ENCODE measurements at regions not wholly inside any gene's neighbourhood (a gene's known extent, or its start where the extent isn't known, plus 50 kb on each side); places are given as distances from the start of the nearest gene placed in this dataset.

GRCh38 chr11:23502389-23502788 is 642.1 kb upstream of the CCDC179 start:
- no peaks in the 10 kb centered on the region for H3K27me3 Mint-ChIP-seq (ENCODE audit: low read depth)
- no peak overlapping the region for H3K4me3 Mint-ChIP-seq
- ATAC-seq (replicated peaks in 1 of 2), result no peak
- H3K27ac Mint-ChIP-seq, result no peak overlapping the region
- H3K9me3 Mint-ChIP-seq, result peaks cover 2% of the 10 kb centered on the region in 2 donors
- H3K36me3 Mint-ChIP-seq (ENCODE audit: insufficient read depth in 2 of 2), result no peaks in the 10 kb centered on the region
- H3K4me1 Mint-ChIP-seq (ENCODE audit: low read depth), result no peaks in the 10 kb centered on the region
- DNase-seq, result no peak

DNA sequence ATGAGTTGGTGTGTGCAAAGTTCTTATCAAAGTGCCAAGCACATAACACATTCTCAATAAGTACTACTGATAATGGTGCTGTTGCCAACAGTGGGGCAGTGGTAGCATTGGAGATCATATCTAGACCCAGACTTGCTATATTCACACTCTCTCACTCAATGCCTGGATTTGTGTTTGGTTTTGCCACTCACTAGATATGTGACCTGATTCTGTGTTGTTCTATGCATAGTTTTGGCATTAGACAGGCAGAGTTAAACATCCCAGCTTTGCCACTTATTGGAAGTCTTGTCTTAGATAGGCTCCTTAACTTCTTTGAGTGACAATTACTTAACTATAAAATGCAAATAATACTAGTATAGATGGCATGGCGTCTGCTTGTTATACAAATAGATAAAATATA is 642.6 kb upstream of the CCDC179 start:
- no peaks in the 10 kb centered on the region for H3K36me3 Mint-ChIP-seq (ENCODE audit: insufficient read depth in 2 of 2)
- ATAC-seq (replicated peaks in 1 of 2) (no peak), DNase-seq (no peak)
- no peaks in the 10 kb centered on the region for H3K27me3 Mint-ChIP-seq (ENCODE audit: low read depth)
- no peak overlapping the region for H3K27ac Mint-ChIP-seq
- H3K4me3 Mint-ChIP-seq, result no peak overlapping the region
- H3K4me1 Mint-ChIP-seq (ENCODE audit: low read depth), result no peaks in the 10 kb centered on the region
- H3K9me3 Mint-ChIP-seq, result peaks cover 2% of the 10 kb centered on the region in 2 donors

DNA sequence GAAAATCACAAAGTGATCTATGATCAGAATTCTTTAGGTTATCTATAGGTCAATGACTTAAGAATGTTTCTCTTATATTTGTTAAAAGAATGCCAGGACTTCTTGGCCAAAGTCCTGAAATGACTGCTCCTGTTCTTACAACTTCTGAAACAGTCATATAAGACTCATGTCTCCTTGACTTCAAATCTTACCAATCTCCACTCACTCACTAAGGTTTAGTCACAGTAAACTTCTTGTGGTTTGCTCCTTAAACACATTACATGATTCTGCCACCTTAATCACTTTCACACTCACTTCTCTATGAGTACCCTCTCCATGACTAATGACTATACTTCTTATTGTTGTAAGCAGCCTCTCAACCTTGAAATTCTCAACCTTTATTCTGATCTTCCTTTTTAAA is 648.7 kb upstream of the CCDC179 start:
- ATAC-seq (replicated peaks in 1 of 2) (peak; percentile 60 to 81), DNase-seq (no peak)
- Mint-ChIP-seq H3K27ac (no peak overlapping the region), H3K9me3 (peaks cover 2 to 3% of the 10 kb centered on the region in 2 donors), H3K4me3 (no peak overlapping the region), H3K36me3 (ENCODE audit: insufficient read depth in 2 of 2) (no peaks in the 10 kb centered on the region), H3K4me1 (ENCODE audit: low read depth) (no peaks in the 10 kb centered on the region), H3K27me3 (ENCODE audit: low read depth) (no peaks in the 10 kb centered on the region)

DNA sequence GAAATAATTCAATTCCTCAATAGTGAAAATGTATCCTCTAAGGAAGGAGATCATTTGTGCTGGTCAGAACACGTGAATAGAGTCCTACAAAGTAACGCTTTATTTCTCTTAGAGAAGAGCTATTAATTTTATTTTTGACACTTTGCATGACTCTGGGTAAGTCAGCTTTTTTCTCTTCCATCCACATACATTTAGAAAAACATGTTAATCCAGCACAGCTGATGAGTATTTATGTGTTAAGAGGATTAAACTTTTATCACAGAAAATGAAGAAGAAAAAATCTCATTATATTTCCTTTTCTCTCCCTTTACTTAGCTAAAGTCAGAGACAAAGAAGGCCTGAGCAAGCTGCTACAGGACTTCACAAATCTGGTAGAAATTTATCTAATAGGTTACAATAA is 649.5 kb upstream of the CCDC179 start:
- no peak for DNase-seq
- Mint-ChIP-seq H3K4me3 (no peak overlapping the region), H3K27ac (no peak overlapping the region), H3K9me3 (peaks cover 2 to 4% of the 10 kb centered on the region in 2 donors), H3K36me3 (ENCODE audit: insufficient read depth in 2 of 2) (no peaks in the 10 kb centered on the region), H3K27me3 (ENCODE audit: low read depth) (no peaks in the 10 kb centered on the region), H3K4me1 (ENCODE audit: low read depth) (no peaks in the 10 kb centered on the region)
- no peak for ATAC-seq (replicated peaks in 1 of 2)

GRCh38 chr11:23519194-23519593 is 658.9 kb upstream of the CCDC179 start:
- no peaks in the 10 kb centered on the region for H3K4me1 Mint-ChIP-seq (ENCODE audit: low read depth)
- H3K36me3 Mint-ChIP-seq (ENCODE audit: insufficient read depth in 2 of 2), result no peaks in the 10 kb centered on the region
- ATAC-seq (replicated peaks in 1 of 2) (no peak), DNase-seq (no peak)
- H3K27ac Mint-ChIP-seq, result no peak overlapping the region
- no peak overlapping the region for H3K4me3 Mint-ChIP-seq
- peaks cover 0 to 1% of the 10 kb centered on the region in 2 donors for H3K9me3 Mint-ChIP-seq
- H3K27me3 Mint-ChIP-seq (ENCODE audit: low read depth), result no peaks in the 10 kb centered on the region

GRCh38 chr11:23520226-23520960 is 660.1 kb upstream of the CCDC179 start:
- H3K27me3 Mint-ChIP-seq (ENCODE audit: low read depth), result no peaks in the 10 kb centered on the region
- DNase-seq (no peak), ATAC-seq (replicated peaks in 1 of 2) (no peak)
- no peak overlapping the region for H3K4me3 Mint-ChIP-seq
- no peaks in the 10 kb centered on the region for H3K4me1 Mint-ChIP-seq (ENCODE audit: low read depth)
- H3K27ac Mint-ChIP-seq, result no peak overlapping the region
- H3K36me3 Mint-ChIP-seq (ENCODE audit: insufficient read depth in 2 of 2), result no peaks in the 10 kb centered on the region
- peaks cover 0 to 1% of the 10 kb centered on the region in 2 donors for H3K9me3 Mint-ChIP-seq

DNA sequence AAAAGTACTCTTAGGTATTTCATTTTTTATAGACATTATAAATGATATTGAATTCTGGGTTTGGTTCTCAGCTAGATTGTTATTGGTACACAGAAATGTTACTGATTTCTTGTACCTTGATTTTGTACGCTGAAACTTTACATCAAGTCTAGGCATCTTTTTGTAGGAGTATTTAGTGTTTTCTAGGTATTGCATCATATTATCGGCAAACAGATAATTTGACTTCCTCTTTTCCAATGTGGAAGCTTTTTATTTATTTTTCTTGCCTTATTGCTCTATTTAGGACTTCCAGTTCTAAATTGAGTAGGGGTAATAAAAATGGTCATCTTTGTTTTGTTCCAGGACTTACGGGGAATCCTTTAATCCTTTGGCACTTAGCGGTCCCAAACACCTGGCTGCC is 676.6 kb upstream of the CCDC179 start:
- no peaks in the 10 kb centered on the region for H3K36me3 Mint-ChIP-seq (ENCODE audit: insufficient read depth in 2 of 2)
- ATAC-seq (replicated peaks in 1 of 2) (no peak), DNase-seq (no peak)

GRCh38 chr11:23539556-23539955 is 679.3 kb upstream of the CCDC179 start:
- H3K9me3 Mint-ChIP-seq, result peaks cover 2 to 4% of the 10 kb centered on the region in 2 donors
- H3K27ac Mint-ChIP-seq, result no peak overlapping the region
- no peak overlapping the region for H3K4me3 Mint-ChIP-seq
- no peaks in the 10 kb centered on the region for H3K27me3 Mint-ChIP-seq (ENCODE audit: low read depth)
- DNase-seq, result no peak
- no peak for ATAC-seq (replicated peaks in 1 of 2)
- H3K4me1 Mint-ChIP-seq (ENCODE audit: low read depth), result no peaks in the 10 kb centered on the region
- no peaks in the 10 kb centered on the region for H3K36me3 Mint-ChIP-seq (ENCODE audit: insufficient read depth in 2 of 2)

More for the DNA sequence above, 676.6 kb upstream of the CCDC179 start:
- Mint-ChIP-seq H3K27ac (no peak overlapping the region), H3K27me3 (ENCODE audit: low read depth) (no peaks in the 10 kb centered on the region), H3K4me1 (ENCODE audit: low read depth) (no peaks in the 10 kb centered on the region), H3K4me3 (no peak overlapping the region), H3K9me3 (peaks cover 2 to 4% of the 10 kb centered on the region in 2 donors)

- Mint-ChIP-seq H3K36me3 (ENCODE audit: insufficient read depth in 2 of 2) (no peaks in the 10 kb centered on the region), H3K4me1 (ENCODE audit: low read depth) (no peaks in the 10 kb centered on the region), H3K9me3 (peaks cover 1 to 2% of the 10 kb centered on the region in 2 donors), H3K4me3 (no peak overlapping the region), H3K27ac (no peak overlapping the region), H3K27me3 (ENCODE audit: low read depth) (no peaks in the 10 kb centered on the region)
- peak in 1 of 2 donors; percentile 5 for DNase-seq
- ATAC-seq (replicated peaks in 1 of 2), result peak; percentile 36 to 50
These were observed 679.9 kb upstream of the CCDC179 start for GRCh38 chr11:23540101-23540561.

DNA sequence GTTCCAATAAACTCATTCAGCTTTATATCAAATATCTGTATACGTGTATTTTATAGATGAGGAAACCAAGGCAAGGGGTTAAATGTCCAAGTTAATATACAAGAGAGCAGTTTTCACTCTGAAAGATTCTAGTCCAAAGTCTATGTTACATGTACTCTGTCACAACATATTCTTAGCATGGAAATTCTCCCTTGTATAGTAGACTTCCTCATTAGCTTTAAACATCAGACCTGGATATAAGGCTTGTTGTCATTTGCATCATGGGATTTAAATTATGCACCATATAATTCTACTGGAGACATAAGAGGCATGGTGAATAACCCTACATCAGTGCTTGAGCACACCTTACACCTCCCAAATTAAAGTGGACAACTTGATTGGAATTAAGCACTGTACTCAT is 681.9 kb upstream of the CCDC179 start:
- Mint-ChIP-seq H3K4me3 (no peak overlapping the region), H3K36me3 (ENCODE audit: insufficient read depth in 2 of 2) (no peaks in the 10 kb centered on the region), H3K27ac (no peak overlapping the region), H3K9me3 (peaks cover 1 to 2% of the 10 kb centered on the region in 2 donors), H3K4me1 (ENCODE audit: low read depth) (no peaks in the 10 kb centered on the region), H3K27me3 (ENCODE audit: low read depth) (no peaks in the 10 kb centered on the region)
- ATAC-seq (replicated peaks in 1 of 2) (no peak), DNase-seq (no peak)

GRCh38 chr11:23542816-23543215 is 682.5 kb upstream of the CCDC179 start:
- DNase-seq (no peak), ATAC-seq (replicated peaks in 1 of 2) (no peak)
- no peak overlapping the region for H3K27ac Mint-ChIP-seq
- no peaks in the 10 kb centered on the region for H3K36me3 Mint-ChIP-seq (ENCODE audit: insufficient read depth in 2 of 2)
- no peaks in the 10 kb centered on the region for H3K4me1 Mint-ChIP-seq (ENCODE audit: low read depth)
- no peak overlapping the region for H3K4me3 Mint-ChIP-seq
- no peaks in the 10 kb centered on the region for H3K27me3 Mint-ChIP-seq (ENCODE audit: low read depth)
- peaks cover 0 to 1% of the 10 kb centered on the region in 2 donors for H3K9me3 Mint-ChIP-seq

GRCh38 chr11:23543651-23544222 is 683.5 kb upstream of the CCDC179 start:
- peaks cover 0 to 1% of the 10 kb centered on the region in 2 donors for H3K9me3 Mint-ChIP-seq
- no peak for ATAC-seq (replicated peaks in 1 of 2)

GRCh38 chr11:23551706-23552105 is 691.4 kb upstream of the CCDC179 start:
- DNase-seq, result no peak
- Mint-ChIP-seq H3K27me3 (ENCODE audit: low read depth) (no peaks in the 10 kb centered on the region), H3K4me3 (no peak overlapping the region), H3K4me1 (ENCODE audit: low read depth) (no peaks in the 10 kb centered on the region), H3K36me3 (ENCODE audit: insufficient read depth in 2 of 2) (no peaks in the 10 kb centered on the region), H3K9me3 (peaks cover 2% of the 10 kb centered on the region in 2 donors), H3K27ac (no peak overlapping the region)
- no peak for ATAC-seq (replicated peaks in 1 of 2)

More at GRCh38 chr11:23543651-23544222, 683.5 kb upstream of the CCDC179 start:
- Mint-ChIP-seq H3K27me3 (ENCODE audit: low read depth) (no peaks in the 10 kb centered on the region), H3K4me1 (ENCODE audit: low read depth) (no peaks in the 10 kb centered on the region), H3K4me3 (no peak overlapping the region), H3K27ac (no peak overlapping the region), H3K36me3 (ENCODE audit: insufficient read depth in 2 of 2) (no peaks in the 10 kb centered on the region)
- no peak for DNase-seq

DNA sequence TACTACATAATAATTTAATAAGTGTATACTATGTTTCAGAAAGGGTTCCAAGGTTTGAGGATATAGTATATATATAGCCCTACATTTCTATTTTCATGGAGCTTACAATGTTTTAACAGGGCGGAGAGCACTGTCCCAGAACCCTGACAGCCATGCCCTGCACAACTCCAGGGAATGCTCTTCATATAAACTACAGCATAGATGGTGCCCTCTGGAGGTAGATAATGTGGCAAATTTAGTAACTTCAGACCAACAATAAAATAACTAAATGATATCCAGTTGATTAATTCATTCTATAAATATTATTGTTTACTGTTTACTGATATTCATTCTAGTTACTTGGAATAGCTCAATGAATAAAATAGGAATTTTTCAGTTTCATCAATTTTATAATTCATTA is 693.7 kb upstream of the CCDC179 start:
- DNase-seq (no peak), ATAC-seq (replicated peaks in 1 of 2) (no peak)
- Mint-ChIP-seq H3K4me3 (no peak overlapping the region), H3K27me3 (ENCODE audit: low read depth) (no peaks in the 10 kb centered on the region), H3K4me1 (ENCODE audit: low read depth) (no peaks in the 10 kb centered on the region), H3K36me3 (ENCODE audit: insufficient read depth in 2 of 2) (no peaks in the 10 kb centered on the region), H3K9me3 (peaks cover 2% of the 10 kb centered on the region in 2 donors), H3K27ac (no peak overlapping the region)

Measured in activated T-cell treated with anti-CD3 and anti-CD28 coated beads, Interleukin-2, amount 50 U/mL, for 72 hours (primary cell).